ENCODE measurements at regions not wholly inside any gene's neighbourhood (a gene's known extent, or its start where the extent isn't known, plus 50 kb on each side); places are given as distances from the start of the nearest gene placed in this dataset.

DNA sequence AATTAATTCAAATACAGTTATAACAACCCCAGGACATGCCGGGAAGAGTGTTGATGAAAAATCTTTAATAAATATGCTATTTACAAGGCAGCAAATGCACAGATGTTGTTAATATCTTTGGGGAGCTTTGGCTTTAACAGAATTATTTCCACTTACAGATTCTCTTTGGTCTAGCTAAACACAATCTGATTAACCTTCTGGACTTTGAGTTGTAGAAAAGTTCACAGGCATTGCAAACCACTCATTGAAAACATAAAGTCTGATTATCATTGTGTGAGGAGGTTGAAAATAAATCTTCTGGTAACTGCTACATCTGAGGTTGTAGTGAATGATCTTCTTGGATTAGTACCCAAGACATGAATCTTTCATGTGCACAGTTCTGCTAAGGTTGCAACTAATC, 255.6 kb downstream of the LHFPL1 start:
- TF ChIP-seq POLR2A (IDR thresholded peaks at IDR 0.05) (no peak), POLR2AphosphoS5 (IDR thresholded peaks at IDR 0.05) (no peak), EP300 (IDR thresholded peaks at IDR 0.05) (no peak)
- TF ChIP-seq, protein P1, sequence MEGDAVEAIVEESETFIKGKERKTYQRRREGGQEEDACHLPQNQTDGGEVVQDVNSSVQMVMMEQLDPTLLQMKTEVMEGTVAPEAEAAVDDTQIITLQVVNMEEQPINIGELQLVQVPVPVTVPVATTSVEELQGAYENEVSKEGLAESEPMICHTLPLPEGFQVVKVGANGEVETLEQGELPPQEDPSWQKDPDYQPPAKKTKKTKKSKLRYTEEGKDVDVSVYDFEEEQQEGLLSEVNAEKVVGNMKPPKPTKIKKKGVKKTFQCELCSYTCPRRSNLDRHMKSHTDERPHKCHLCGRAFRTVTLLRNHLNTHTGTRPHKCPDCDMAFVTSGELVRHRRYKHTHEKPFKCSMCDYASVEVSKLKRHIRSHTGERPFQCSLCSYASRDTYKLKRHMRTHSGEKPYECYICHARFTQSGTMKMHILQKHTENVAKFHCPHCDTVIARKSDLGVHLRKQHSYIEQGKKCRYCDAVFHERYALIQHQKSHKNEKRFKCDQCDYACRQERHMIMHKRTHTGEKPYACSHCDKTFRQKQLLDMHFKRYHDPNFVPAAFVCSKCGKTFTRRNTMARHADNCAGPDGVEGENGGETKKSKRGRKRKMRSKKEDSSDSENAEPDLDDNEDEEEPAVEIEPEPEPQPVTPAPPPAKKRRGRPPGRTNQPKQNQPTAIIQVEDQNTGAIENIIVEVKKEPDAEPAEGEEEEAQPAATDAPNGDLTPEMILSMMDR (IDR thresholded peaks at IDR 0.05): no peak

Data from stomach (tissue), 4 donors.